Right kidney (tissue), 1 donor: ENCODE measurements at regions not wholly inside any gene's neighbourhood (a gene's known extent, or its start where the extent isn't known, plus 50 kb on each side); places are given as distances from the start of the nearest gene placed in this dataset.
"Not testable (repeated sequence)": the region's sequence is repeated elsewhere in the genome, so short reads cannot be mapped to it uniquely, and the experiment has no call there.

Source experiments
- DNase-seq: peaks from one replicate; pipeline ENCODE4 v3.0.0-alpha.2; 2016

- no peak for DNase-seq
These were observed 146.4 kb upstream of the DIAPH2 start for GRCh38 chrX:96538104-96538725.

GRCh38 chrX:96540111-96540631 is 144.5 kb upstream of the DIAPH2 start:
- no peak for DNase-seq

GRCh38 chrX:96546281-96546680 is 138.4 kb upstream of the DIAPH2 start:
- DNase-seq = not testable (repeated sequence)

- no peak for DNase-seq
These were observed 133.2 kb upstream of the DIAPH2 start for GRCh38 chrX:96551322-96551872.

- DNase-seq = no peak
These were observed 127.8 kb upstream of the DIAPH2 start for GRCh38 chrX:96556886-96557285.

GRCh38 chrX:96561129-96561528 is 123.5 kb upstream of the DIAPH2 start:
- not testable (repeated sequence) for DNase-seq

- DNase-seq = no peak
These were observed 121.0 kb upstream of the DIAPH2 start for GRCh38 chrX:96563646-96564045.

- DNase-seq = no peak
These were observed 120.0 kb upstream of the DIAPH2 start for GRCh38 chrX:96564595-96564994.

- DNase-seq = no peak
These were observed 117.8 kb upstream of the DIAPH2 start for GRCh38 chrX:96566878-96567277.

- no peak for DNase-seq
These were observed 116.6 kb upstream of the DIAPH2 start for GRCh38 chrX:96568071-96568470.

GRCh38 chrX:96569034-96569433 is 115.6 kb upstream of the DIAPH2 start:
- no peak for DNase-seq

GRCh38 chrX:96575011-96575410 is 109.6 kb upstream of the DIAPH2 start:
- no peak for DNase-seq

GRCh38 chrX:96576368-96576767 is 108.3 kb upstream of the DIAPH2 start:
- no peak for DNase-seq

- no peak for DNase-seq
These were observed 105.9 kb upstream of the DIAPH2 start for GRCh38 chrX:96578781-96579180.

- DNase-seq = no peak
These were observed 105.4 kb upstream of the DIAPH2 start for GRCh38 chrX:96579252-96579651.

GRCh38 chrX:96590403-96590802 is 94.2 kb upstream of the DIAPH2 start:
- DNase-seq = no peak

GRCh38 chrX:96591421-96591820 is 93.2 kb upstream of the DIAPH2 start:
- no peak for DNase-seq

- not testable (repeated sequence) for DNase-seq
These were observed 86.8 kb upstream of the DIAPH2 start for GRCh38 chrX:96597847-96598246.

- no peak for DNase-seq
These were observed 72.9 kb upstream of the DIAPH2 start for GRCh38 chrX:96611619-96612362.

GRCh38 chrX:96615448-96615847 is 69.2 kb upstream of the DIAPH2 start:
- no peak for DNase-seq

- no peak for DNase-seq
These were observed 65.1 kb upstream of the DIAPH2 start for GRCh38 chrX:96619588-96619987.

- no peak for DNase-seq
These were observed 62.8 kb upstream of the DIAPH2 start for GRCh38 chrX:96621811-96622210.
